ENCODE measurements at regions not wholly inside any gene's neighbourhood (a gene's known extent, or its start where the extent isn't known, plus 50 kb on each side); places are given as distances from the start of the nearest gene placed in this dataset.

DNA sequence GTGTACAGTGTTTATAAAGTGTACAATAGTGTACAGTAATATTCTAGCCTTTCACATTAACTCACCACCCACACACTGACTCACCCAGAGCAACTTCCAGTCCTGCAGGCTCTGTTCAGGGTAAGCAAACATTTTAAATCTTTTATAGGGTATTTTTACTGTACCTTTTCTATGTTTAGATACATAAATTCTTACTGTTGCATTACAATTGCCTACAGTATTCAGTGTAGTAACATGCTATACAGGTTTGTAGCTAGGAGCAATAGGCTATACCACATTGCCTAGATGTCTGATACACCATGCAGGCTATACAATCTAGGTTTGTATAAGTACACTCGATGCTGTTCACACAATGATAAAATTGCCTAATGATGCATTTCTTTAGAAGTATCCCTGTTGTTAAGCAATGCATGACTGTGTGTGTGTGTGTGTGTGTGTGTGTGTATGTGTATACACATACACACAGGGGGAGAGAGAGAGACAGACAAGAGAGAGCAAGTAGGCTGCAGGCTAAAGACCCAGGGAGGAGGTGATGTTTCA lies 72.5 kb upstream of the PRR23C start:
- H3K27ac ChIP-seq (ENCODE audit: low read depth, low read length): no peak overlapping the region
- H3K36me3 ChIP-seq (ENCODE audit: insufficient read depth, low read length): no peaks in the 10 kb centered on the region
- peaks cover 29% of the 10 kb centered on the region for H3K4me1 ChIP-seq (ENCODE audit: control insufficient read depth, insufficient read depth, low read length, unreplicated experiment)
- no peak overlapping the region for H2AFZ ChIP-seq (ENCODE audit: low read length, unreplicated experiment)
- no peak overlapping the region for H3K4me3 ChIP-seq (ENCODE audit: low read depth, low read length)
- peaks cover 6% of the 10 kb centered on the region; the same call in 1 of the 2 replicates for H3K27me3 ChIP-seq (ENCODE audit: insufficient read depth, low read length)
- H3K79me2 ChIP-seq (ENCODE audit: control insufficient read depth, insufficient read depth, low read length, unreplicated experiment): no peaks in the 10 kb centered on the region

- H3K36me3 ChIP-seq (ENCODE audit: insufficient read depth, low read length): no peaks in the 10 kb centered on the region
- no peaks in the 10 kb centered on the region for H3K79me2 ChIP-seq (ENCODE audit: control insufficient read depth, insufficient read depth, low read length, unreplicated experiment)
- peaks cover 29% of the 10 kb centered on the region for H3K4me1 ChIP-seq (ENCODE audit: control insufficient read depth, insufficient read depth, low read length, unreplicated experiment)
- no peak overlapping the region for H3K27ac ChIP-seq (ENCODE audit: low read depth, low read length)
- no peaks in the 10 kb centered on the region for H3K27me3 ChIP-seq (ENCODE audit: insufficient read depth, low read length)
- no peak overlapping the region for H2AFZ ChIP-seq (ENCODE audit: low read length, unreplicated experiment)
- no peak overlapping the region for H3K4me3 ChIP-seq (ENCODE audit: low read depth, low read length)
These were observed 73.4 kb upstream of the PRR23C start for GRCh38 chr3:139117883-139118760.

DNA sequence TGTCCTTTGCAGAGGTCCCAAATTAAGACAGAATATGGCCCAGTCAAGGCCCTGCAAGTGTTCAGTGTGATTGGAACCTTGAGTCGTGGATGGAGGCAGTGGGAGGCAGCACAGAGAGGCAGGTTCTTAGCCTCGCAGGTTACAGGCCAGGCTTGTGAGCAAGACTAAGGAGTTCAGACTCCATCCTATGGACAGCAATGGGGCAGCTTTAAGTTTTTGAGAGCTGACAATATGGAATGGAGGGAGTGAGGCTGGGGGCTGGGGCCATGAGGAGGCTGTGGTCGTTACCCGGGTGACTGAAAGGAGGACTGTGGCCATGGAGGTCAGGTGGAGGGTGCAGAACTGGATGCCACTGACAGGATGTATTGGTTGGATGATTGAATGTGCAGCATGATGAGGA lies 74.1 kb upstream of the PRR23C start:
- no peak overlapping the region for H2AFZ ChIP-seq (ENCODE audit: low read length, unreplicated experiment)
- no peak overlapping the region for H3K27ac ChIP-seq (ENCODE audit: low read depth, low read length)
- no peaks in the 10 kb centered on the region for H3K79me2 ChIP-seq (ENCODE audit: control insufficient read depth, insufficient read depth, low read length, unreplicated experiment)
- H3K4me3 ChIP-seq (ENCODE audit: low read depth, low read length): no peak overlapping the region
- H3K4me1 ChIP-seq (ENCODE audit: control insufficient read depth, insufficient read depth, low read length, unreplicated experiment): peaks cover 29% of the 10 kb centered on the region
- no peaks in the 10 kb centered on the region for H3K36me3 ChIP-seq (ENCODE audit: insufficient read depth, low read length)
- H3K27me3 ChIP-seq (ENCODE audit: insufficient read depth, low read length): no peaks in the 10 kb centered on the region

GRCh38 chr3:139119331-139120025 lies 74.8 kb upstream of the PRR23C start:
- Histone ChIP-seq H3K4me3 (ENCODE audit: low read depth, low read length) (no peak overlapping the region), H2AFZ (ENCODE audit: low read length, unreplicated experiment) (no peak overlapping the region), H3K36me3 (ENCODE audit: insufficient read depth, low read length) (no peaks in the 10 kb centered on the region), H3K79me2 (ENCODE audit: control insufficient read depth, insufficient read depth, low read length, unreplicated experiment) (no peaks in the 10 kb centered on the region), H3K27ac (ENCODE audit: low read depth, low read length) (peak overlapping the region; percentile 43), H3K4me1 (ENCODE audit: control insufficient read depth, insufficient read depth, low read length, unreplicated experiment) (peaks cover 29% of the 10 kb centered on the region), H3K27me3 (ENCODE audit: insufficient read depth, low read length) (no peaks in the 10 kb centered on the region)

DNA sequence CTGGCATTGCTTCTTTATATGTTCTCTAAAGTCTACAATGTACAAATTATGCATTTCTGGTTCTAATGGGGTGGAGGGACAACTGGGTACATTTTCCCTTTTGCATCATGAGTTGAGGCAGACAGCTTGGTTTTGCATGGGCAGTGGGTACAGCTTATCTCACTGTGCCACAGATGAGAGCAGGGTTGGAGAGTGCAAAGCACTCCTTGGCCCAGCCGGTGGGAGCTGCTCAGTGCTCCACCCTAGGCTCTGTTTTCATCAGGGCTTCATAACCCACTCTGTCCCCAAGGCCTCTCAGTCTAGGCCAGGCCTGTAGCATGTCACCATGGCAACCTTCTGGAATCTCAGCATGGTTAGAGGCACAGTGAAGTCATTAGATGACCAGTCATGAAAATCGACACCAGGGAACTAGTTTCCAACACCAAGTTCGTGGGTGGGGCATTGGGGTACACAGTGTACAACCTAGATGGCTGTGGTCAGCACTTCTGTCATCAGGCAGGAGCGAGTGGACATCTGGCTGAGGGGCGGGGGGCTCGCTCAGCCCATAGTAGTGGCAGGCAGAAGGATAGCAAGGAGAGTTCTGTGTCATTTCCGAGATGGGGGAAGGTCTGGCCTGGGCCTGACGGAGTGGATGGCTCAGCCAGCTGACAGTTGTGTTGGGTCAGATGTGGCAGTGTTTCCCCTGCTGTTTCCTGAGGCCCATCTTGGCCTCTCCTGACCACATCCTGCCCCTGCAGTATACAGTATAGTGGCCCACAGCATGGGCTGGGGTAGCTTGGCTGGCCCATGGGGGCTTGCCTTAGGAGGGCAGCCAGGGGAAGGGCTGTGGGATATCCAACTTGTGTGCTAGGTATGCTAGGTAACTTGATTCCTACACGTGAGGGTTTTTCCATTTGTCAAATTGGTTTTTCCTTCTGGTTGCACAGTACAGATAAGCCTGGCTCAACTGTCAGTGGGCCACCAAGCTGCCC lies 75.7 kb upstream of the PRR23C start:
- Histone ChIP-seq H2AFZ (ENCODE audit: low read length, unreplicated experiment) (no peak overlapping the region), H3K4me3 (ENCODE audit: low read depth, low read length) (no peak overlapping the region), H3K4me1 (ENCODE audit: control insufficient read depth, insufficient read depth, low read length, unreplicated experiment) (peaks cover 29% of the 10 kb centered on the region), H3K27ac (ENCODE audit: low read depth, low read length) (peak overlapping the region; percentile 57), H3K27me3 (ENCODE audit: insufficient read depth, low read length) (no peaks in the 10 kb centered on the region), H3K79me2 (ENCODE audit: control insufficient read depth, insufficient read depth, low read length, unreplicated experiment) (no peaks in the 10 kb centered on the region), H3K36me3 (ENCODE audit: insufficient read depth, low read length) (no peaks in the 10 kb centered on the region)

GRCh38 chr3:139121513-139122220 lies 77.0 kb upstream of the PRR23C start:
- Histone ChIP-seq H3K79me2 (ENCODE audit: control insufficient read depth, insufficient read depth, low read length, unreplicated experiment) (no peaks in the 10 kb centered on the region), H3K27me3 (ENCODE audit: insufficient read depth, low read length) (no peaks in the 10 kb centered on the region), H3K27ac (ENCODE audit: low read depth, low read length) (peak overlapping the region; percentile 33), H3K4me3 (ENCODE audit: low read depth, low read length) (no peak overlapping the region), H2AFZ (ENCODE audit: low read length, unreplicated experiment) (no peak overlapping the region), H3K36me3 (ENCODE audit: insufficient read depth, low read length) (no peaks in the 10 kb centered on the region), H3K4me1 (ENCODE audit: control insufficient read depth, insufficient read depth, low read length, unreplicated experiment) (peaks cover 29% of the 10 kb centered on the region)

DNA sequence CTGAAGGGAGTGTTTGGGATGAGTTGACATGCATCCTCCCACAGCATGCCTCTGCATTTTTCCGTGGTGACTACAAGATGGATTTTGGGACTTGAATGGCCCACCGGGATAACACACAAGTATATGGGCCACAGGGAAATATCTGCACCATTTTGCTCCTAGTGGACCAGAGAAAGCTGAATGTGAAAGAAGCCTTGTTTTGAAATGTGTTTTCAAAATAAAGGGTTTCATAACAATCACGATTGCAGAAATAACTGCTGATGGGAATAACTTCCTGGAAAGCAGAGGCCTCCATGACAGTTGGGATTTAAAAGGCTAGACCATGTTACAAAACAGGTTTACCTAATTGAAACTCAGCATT lies 77.5 kb upstream of the PRR23C start:
- H3K4me1 ChIP-seq (ENCODE audit: control insufficient read depth, insufficient read depth, low read length, unreplicated experiment): peaks cover 25% of the 10 kb centered on the region
- H2AFZ ChIP-seq (ENCODE audit: low read length, unreplicated experiment): no peak overlapping the region
- H3K79me2 ChIP-seq (ENCODE audit: control insufficient read depth, insufficient read depth, low read length, unreplicated experiment): no peaks in the 10 kb centered on the region
- no peaks in the 10 kb centered on the region for H3K36me3 ChIP-seq (ENCODE audit: insufficient read depth, low read length)
- H3K27ac ChIP-seq (ENCODE audit: low read depth, low read length): peak overlapping the region; percentile 33; the same call in 1 of the 2 replicates
- no peaks in the 10 kb centered on the region for H3K27me3 ChIP-seq (ENCODE audit: insufficient read depth, low read length)
- no peak overlapping the region for H3K4me3 ChIP-seq (ENCODE audit: low read depth, low read length)

DNA sequence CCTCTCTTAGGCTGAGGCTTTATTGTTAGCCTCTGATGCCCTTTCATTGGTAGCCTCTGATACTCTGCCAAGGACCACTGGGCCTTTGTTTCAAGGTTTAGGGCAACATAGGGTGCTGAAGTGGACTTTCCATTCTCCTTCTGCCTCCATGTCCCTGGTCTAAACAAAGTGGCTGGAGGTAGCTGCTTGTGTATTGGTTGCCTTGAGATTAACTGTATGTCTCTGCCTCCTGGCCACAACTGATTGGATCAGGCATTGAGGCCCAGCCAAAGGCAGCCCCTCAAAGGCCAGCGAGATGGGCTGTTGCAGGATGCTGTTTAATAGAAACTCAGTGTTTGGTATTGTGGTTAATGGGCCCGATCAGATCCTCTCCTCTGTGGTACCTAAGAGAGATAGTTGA lies 77.9 kb upstream of the PRR23C start:
- Histone ChIP-seq H3K36me3 (ENCODE audit: insufficient read depth, low read length) (no peaks in the 10 kb centered on the region), H3K27ac (ENCODE audit: low read depth, low read length) (no peak overlapping the region), H3K79me2 (ENCODE audit: control insufficient read depth, insufficient read depth, low read length, unreplicated experiment) (no peaks in the 10 kb centered on the region), H2AFZ (ENCODE audit: low read length, unreplicated experiment) (no peak overlapping the region), H3K4me3 (ENCODE audit: low read depth, low read length) (no peak overlapping the region), H3K4me1 (ENCODE audit: control insufficient read depth, insufficient read depth, low read length, unreplicated experiment) (peaks cover 21% of the 10 kb centered on the region), H3K27me3 (ENCODE audit: insufficient read depth, low read length) (no peaks in the 10 kb centered on the region)

- peaks cover 21% of the 10 kb centered on the region for H3K4me1 ChIP-seq (ENCODE audit: control insufficient read depth, insufficient read depth, low read length, unreplicated experiment)
- no peak overlapping the region for H2AFZ ChIP-seq (ENCODE audit: low read length, unreplicated experiment)
These were observed 78.8 kb upstream of the PRR23C start for GRCh38 chr3:139123377-139124095.

More at GRCh38 chr3:139123377-139124095, 78.8 kb upstream of the PRR23C start:
- no peaks in the 10 kb centered on the region for H3K79me2 ChIP-seq (ENCODE audit: control insufficient read depth, insufficient read depth, low read length, unreplicated experiment)
- H3K36me3 ChIP-seq (ENCODE audit: insufficient read depth, low read length): no peaks in the 10 kb centered on the region
- no peak overlapping the region for H3K4me3 ChIP-seq (ENCODE audit: low read depth, low read length)
- no peaks in the 10 kb centered on the region for H3K27me3 ChIP-seq (ENCODE audit: insufficient read depth, low read length)
- no peak overlapping the region for H3K27ac ChIP-seq (ENCODE audit: low read depth, low read length)

All from ACC112 (cell line).